OCI-LY3 (cell line): ENCODE measurements at regions not wholly inside any gene's neighbourhood (a gene's known extent, or its start where the extent isn't known, plus 50 kb on each side); places are given as distances from the start of the nearest gene placed in this dataset.

ENCODE experiments used
- CTCF ChIP-seq: fragments of 200-600, 300-600 bp; sonication (generic); IDR thresholded peaks from 2 replicates; pipeline ENCODE4 v1.5.1; 2014; ENCODE audit warnings: antibody characterized with exemption, low read length, low read depth
- EZH2phosphoT487 ChIP-seq: fragments of 200-600 bp; shearing (Covaris generic); IDR thresholded peaks from 2 replicates; pipeline ENCODE4 v1.6.1; 2018; ENCODE audit warnings: antibody characterized with exemption, mixed run types, low read depth

GRCh38 chr5:4309026-4309425 lies 713.4 kb downstream of the IRX1 start:
- TF ChIP-seq CTCF = no peak
- TF ChIP-seq EZH2phosphoT487 = no peak
